UCSD-AML1 (cell line): ENCODE measurements at regions not wholly inside any gene's neighbourhood (a gene's known extent, or its start where the extent isn't known, plus 50 kb on each side); places are given as distances from the start of the nearest gene placed in this dataset.

Source experiments
- DNase-seq: peaks from one replicate; lab custom pipeline; 2025; ENCODE audit not compliant: unreplicated experiment; lab: John Stamatoyannopoulos, UW

GRCh38 chr10:8921568-8921967 lies 867.1 kb downstream of the GATA3 start:
- DNase-seq, result no peak

GRCh38 chr10:8923096-8923495 lies 868.6 kb downstream of the GATA3 start:
- no peak for DNase-seq

GRCh38 chr10:8927705-8928104 lies 873.2 kb downstream of the GATA3 start:
- DNase-seq, result no peak

- DNase-seq, result no peak
Measured at GRCh38 chr10:8946451-8946850, 892.0 kb downstream of the GATA3 start.

GRCh38 chr10:8950978-8951377 lies 896.5 kb downstream of the GATA3 start:
- no peak for DNase-seq

GRCh38 chr10:8951440-8952089 lies 897.1 kb downstream of the GATA3 start:
- no peak for DNase-seq

- no peak for DNase-seq
Measured at GRCh38 chr10:8956400-8956799, 901.9 kb downstream of the GATA3 start.

- DNase-seq, result no peak
Measured at GRCh38 chr10:8962249-8962648, 907.8 kb downstream of the GATA3 start.

- DNase-seq, result no peak
Measured at GRCh38 chr10:8967061-8967460, 912.6 kb downstream of the GATA3 start.

GRCh38 chr10:8969853-8970252 lies 915.4 kb downstream of the GATA3 start:
- DNase-seq, result no peak

GRCh38 chr10:8975535-8975934 lies 921.0 kb downstream of the GATA3 start:
- no peak for DNase-seq

- DNase-seq, result no peak
Measured at GRCh38 chr10:8978100-8978499, 923.6 kb downstream of the GATA3 start.

GRCh38 chr10:8979976-8980375 lies 925.5 kb downstream of the GATA3 start:
- no peak for DNase-seq

- DNase-seq, result no peak
Measured at GRCh38 chr10:8981277-8981676, 926.8 kb downstream of the GATA3 start.

GRCh38 chr10:8985651-8986050 lies 931.2 kb downstream of the GATA3 start:
- no peak for DNase-seq

GRCh38 chr10:8986975-8987374 lies 932.5 kb downstream of the GATA3 start:
- DNase-seq, result no peak

GRCh38 chr10:8987712-8988111 lies 933.2 kb downstream of the GATA3 start:
- DNase-seq, result no peak

- no peak for DNase-seq
Measured at GRCh38 chr10:8990280-8990987, 935.9 kb downstream of the GATA3 start.

- no peak for DNase-seq
Measured at GRCh38 chr10:8992009-8992408, 937.5 kb downstream of the GATA3 start.

- DNase-seq, result no peak
Measured at GRCh38 chr10:8993864-8994263, 939.4 kb downstream of the GATA3 start.

- DNase-seq, result no peak
Measured at GRCh38 chr10:8998751-8999150, 944.3 kb downstream of the GATA3 start.

GRCh38 chr10:9003122-9003521 lies 948.6 kb downstream of the GATA3 start:
- no peak for DNase-seq

- DNase-seq, result no peak
Measured at GRCh38 chr10:9004736-9005135, 950.2 kb downstream of the GATA3 start.
